Activated T-helper 9 cell treated with anti-CD3 and anti-CD28 coated beads, Interleukin-2, amount 50 U/mL, for 16 hours (primary cell): ENCODE measurements at regions not wholly inside any gene's neighbourhood (a gene's known extent, or its start where the extent isn't known, plus 50 kb on each side); places are given as distances from the start of the nearest gene placed in this dataset.

Experiments
- DNase-seq: peaks from one replicate; pipeline ENCODE4 v3.0.0-alpha.2; 2020; ENCODE audit warnings: low read depth

DNA sequence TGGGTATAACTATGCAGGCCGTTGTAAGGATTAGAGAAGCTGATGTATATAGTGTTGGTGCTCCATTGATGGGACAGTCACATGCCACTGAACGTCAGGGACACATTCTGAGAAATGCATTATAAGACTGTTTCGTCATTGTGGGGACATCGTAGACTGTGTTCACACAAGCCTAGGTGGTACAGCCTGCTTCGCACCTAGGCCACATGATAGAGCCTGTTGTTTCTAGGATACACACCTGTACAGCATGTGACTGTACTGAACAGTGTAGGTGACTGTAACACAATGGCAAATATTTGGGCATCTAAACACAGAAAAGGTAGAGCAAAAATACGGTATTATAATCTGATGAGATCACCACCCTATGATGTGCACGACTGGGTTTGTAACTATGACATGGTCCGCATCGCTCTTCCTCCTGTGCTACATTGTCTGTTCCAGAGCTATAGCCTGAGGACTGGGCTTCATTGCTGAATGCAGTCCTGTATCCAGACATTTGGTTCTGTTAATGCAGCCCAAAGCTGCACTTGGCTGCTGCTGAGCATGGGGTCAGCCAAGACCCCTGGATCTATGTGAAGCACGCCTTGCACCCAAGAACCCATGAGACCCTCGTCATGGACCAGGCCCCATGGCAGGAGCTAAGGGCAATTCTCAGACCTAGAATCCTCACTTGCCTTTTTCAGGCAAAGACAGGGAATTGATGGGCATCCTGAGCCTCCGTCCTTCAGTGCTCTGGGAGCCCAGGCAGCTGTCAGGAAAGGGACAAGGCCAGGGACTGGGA lies 51.1 kb upstream of the THY1 start:
- DNase-seq = no peak

DNA sequence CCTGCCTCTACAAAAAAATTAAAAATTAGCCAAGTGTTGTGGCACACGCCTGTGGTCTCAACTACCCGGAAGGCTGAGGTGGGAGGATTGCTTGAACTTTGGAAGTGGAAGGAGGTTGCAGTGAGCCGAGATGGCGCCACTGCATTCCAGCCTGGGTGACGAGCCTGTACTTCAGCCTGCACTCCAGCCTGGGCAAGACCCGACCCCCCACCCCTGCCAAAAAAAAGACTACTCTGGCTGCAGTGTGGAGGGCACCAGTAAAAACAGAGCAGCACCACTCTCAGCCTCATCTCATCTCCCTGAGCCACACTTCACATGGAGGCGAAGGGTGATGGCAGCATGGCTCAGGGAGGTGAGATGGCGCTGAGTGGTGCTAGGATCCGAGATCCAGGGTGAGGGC lies 50.3 kb upstream of the THY1 start:
- DNase-seq = no peak

DNA sequence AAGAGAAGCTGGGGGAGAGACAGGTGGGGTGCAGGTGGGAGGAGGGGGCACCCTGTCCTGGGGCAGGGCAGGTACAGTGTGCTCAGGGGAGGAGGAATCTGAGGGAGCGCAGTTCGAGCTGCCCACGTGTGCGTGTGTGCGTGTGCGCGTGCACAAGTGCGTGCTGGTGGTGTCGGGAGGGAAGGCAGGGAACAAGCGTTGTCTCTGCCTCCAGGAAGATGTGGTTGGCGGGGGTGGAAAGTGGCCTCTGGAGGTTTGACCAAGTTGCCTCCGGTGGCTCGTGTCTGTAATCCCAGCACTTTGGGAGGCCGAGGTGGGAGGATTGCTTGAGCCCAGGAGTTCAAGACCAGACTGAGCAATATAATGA lies 49.9 kb upstream of the THY1 start:
- no peak for DNase-seq
